ENCODE measurements at regions not wholly inside any gene's neighbourhood (a gene's known extent, or its start where the extent isn't known, plus 50 kb on each side); places are given as distances from the start of the nearest gene placed in this dataset.

DNA sequence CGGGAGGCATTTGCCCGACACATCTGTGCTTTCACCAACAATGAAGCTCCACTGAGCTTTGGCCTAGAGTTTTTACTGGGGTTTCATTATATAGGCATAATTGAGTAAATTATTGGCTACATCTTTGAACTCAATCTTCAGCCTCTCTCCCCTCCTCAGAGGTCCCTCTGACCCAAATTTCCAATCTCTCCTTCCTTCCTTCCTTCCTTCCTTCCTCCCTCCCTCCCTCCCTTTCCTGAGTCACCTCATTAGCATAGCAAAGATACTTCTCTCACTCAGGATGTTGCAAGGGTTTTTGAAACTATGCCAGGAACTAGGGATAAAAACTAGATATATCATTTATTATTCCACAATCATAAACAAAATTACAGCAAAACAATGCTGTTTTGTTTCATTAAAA, 202.8 kb upstream of the PRNP start (continued):
- no peak for TF ChIP-seq RELB (IDR thresholded peaks at IDR 0.05; ENCODE audit: low read depth)
- TF ChIP-seq POU2F2 (IDR thresholded peaks at IDR 0.05; ENCODE audit: borderline replicate concordance, low read depth, low read length): no peak

DNA sequence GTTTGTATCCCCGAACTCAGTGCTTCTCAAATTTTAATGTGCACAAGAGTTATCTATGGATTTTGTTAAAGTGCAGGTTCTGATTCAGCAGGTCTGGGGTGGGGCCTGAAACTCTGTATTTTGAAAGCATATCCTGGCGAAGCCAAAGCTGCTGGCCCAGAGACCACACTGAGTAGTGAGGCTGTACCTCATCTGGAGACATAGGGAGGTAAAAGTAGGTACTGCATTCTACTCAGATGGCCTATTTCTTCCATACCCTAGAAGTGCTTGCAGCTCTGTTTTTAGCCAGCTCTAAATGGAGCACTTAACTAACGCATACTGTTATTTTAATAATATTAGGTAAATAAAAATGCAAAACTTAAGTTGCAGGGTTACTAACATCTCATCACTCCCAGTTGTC, 206.2 kb upstream of the PRNP start:
- ChIA-PET RAD21 (ENCODE audit: unreplicated experiment) (interaction anchor here (0.6 kb wide), 1 partner anchor 1199 kb away, joined by 3 read pairs; no protein-coding TSS in a partner anchor), CTCF (interaction anchor here (0.8 kb wide), 1 partner anchor 9 kb away, joined by 4 read pairs; no protein-coding TSS in a partner anchor), POLR2A (interaction anchor here (0.6 kb wide), 1 partner anchor 153 kb away, joined by 3 read pairs; no protein-coding TSS in a partner anchor), SMC1A (ENCODE audit: uncharacterized antibody, unreplicated experiment) (interaction anchor here (2.0 kb wide), 1 partner anchor 20 kb away, joined by 4 read pairs; no protein-coding TSS in a partner anchor)
- DNase-seq (ENCODE audit: low read depth, low spot score) (no peak), FAIRE-seq (no peak), ATAC-seq (no peak)
- intact Hi-C loops (cut with micrococcal nuclease; ENCODE audit: unreplicated experiment) (no loop called here), in situ Hi-C loops (cut with MboI) (no loop called here)
- H2AFZ ChIP-seq (ENCODE audit: control insufficient read depth, low read depth, low read length): no peak overlapping the region
- peaks cover 0 to 2% of the 10 kb centered on the region in 2 experiments; a peak in 1 of 4 replicates for H3K27me3 ChIP-seq (replicated peaks in 1 of 2; ENCODE audit: control insufficient read depth in 2 of 2, insufficient read depth in 2 of 2, low read length in 1 of 2)
- H3K4me2 ChIP-seq (ENCODE audit: control insufficient read depth, insufficient read depth): no peak overlapping the region
- no peaks in the 10 kb centered on the region for H3K79me2 ChIP-seq (ENCODE audit: control insufficient read depth, insufficient read depth, low read length)
- no peak overlapping the region for H3K4me3 ChIP-seq
- H3K9ac ChIP-seq (ENCODE audit: control insufficient read depth, insufficient read depth, low read length): no peak overlapping the region
- WGBS (ENCODE audit: insufficient coverage, insufficient replicate concordance, low lambda C conversion rate, missing lambda C conversion rate): 25% methylated on average over 3 of the region's 3 CpGs
- no peaks in the 10 kb centered on the region for H4K20me1 ChIP-seq (ENCODE audit: control insufficient read depth, insufficient read depth)
- no peak overlapping the region for H3K27ac ChIP-seq (ENCODE audit: control insufficient read depth, insufficient read depth)
- TF ChIP-seq SIX5 (IDR thresholded peaks at IDR 0.05; ENCODE audit: low read depth, low read length, severe bottlenecking) (no peak), SMC3 (IDR thresholded peaks at IDR 0.05; ENCODE audit: borderline replicate concordance, low read length) (no peak), ELK1 (IDR thresholded peaks at IDR 0.05; ENCODE audit: low read depth, low read length) (no peak), YY1 (IDR thresholded peaks at IDR 0.05; ENCODE audit: low read depth, low read length) (no peak), USF2 (IDR thresholded peaks at IDR 0.05; ENCODE audit: borderline replicate concordance, low read depth, low read length) (no peak), E2F8 (IDR thresholded peaks at IDR 0.05; ENCODE audit: low read depth, partially characterized antibody) (no peak), RAD51 (IDR thresholded peaks at IDR 0.05) (no peak), ZNF622 (IDR thresholded peaks at IDR 0.05) (no peak), SRF (IDR thresholded peaks at IDR 0.05; ENCODE audit: low read depth in 2 of 2, low read length in 2 of 2) (no peak), IRF5 (IDR thresholded peaks at IDR 0.05; ENCODE audit: borderline replicate concordance) (no peak), SPI1 (IDR thresholded peaks at IDR 0.05; ENCODE audit: borderline replicate concordance, insufficient read depth, low read depth, low read length) (no peak), EZH2 (IDR thresholded peaks at IDR 0.05; ENCODE audit: borderline replicate concordance, control insufficient read depth, low read depth, low read length) (no peak)
- no peaks in the 10 kb centered on the region for H3K9me3 ChIP-seq (replicated peaks; ENCODE audit: control insufficient read depth, insufficient read depth, low read length)
- BruUV-seq (replicated peaks): no TSS peak
- H3K36me3 ChIP-seq (ENCODE audit: control insufficient read depth in 2 of 2, insufficient read depth in 2 of 2, low read length in 1 of 2): no peaks in the 10 kb centered on the region
- no peaks in the 10 kb centered on the region for H3K4me1 ChIP-seq (ENCODE audit: control insufficient read depth, insufficient read depth, low read length)

Measured in GM12878 (cell line).